ENCODE measurements at regions not wholly inside any gene's neighbourhood (a gene's known extent, or its start where the extent isn't known, plus 50 kb on each side); places are given as distances from the start of the nearest gene placed in this dataset.
"Not testable (repeated sequence)": the region's sequence is repeated elsewhere in the genome, so short reads cannot be mapped to it uniquely, and the experiment has no call there.

DNA sequence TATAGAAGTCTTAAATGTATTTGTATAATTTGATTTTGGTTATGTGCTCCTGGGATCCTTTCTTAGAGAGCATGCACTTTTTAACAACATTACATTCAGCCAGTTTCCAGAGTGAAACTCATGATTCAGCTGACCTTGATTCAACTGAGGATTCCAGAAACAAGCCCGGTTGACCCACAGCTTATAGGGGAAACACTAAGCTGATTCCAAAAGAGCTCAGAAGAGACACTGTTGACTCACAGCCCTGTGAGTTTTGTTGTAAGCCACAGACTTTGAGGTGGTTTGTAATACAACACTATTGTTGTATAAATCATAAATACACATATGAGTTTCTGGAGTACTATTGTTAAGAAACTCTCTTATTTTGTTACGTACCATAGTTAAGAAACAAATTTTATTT is 133.8 kb upstream of the MGAT4C start:
- Histone ChIP-seq H3K27ac (no peak overlapping the region), H3K9me3 (replicated peaks in 1 of 3) (no peaks in the 10 kb centered on the region), H3K27me3 (no peaks in the 10 kb centered on the region), H3K4me1 (replicated peaks in 1 of 2) (no peaks in the 10 kb centered on the region), H3K36me3 (replicated peaks in 1 of 2) (no peaks in the 10 kb centered on the region), H3K4me3 (no peak overlapping the region)
- intact Hi-C loops (cut with DNase I): no loop called here
- DNase-seq: peak in 1 of 7 donors; percentile 16
- TF ChIP-seq POLR2A (IDR thresholded peaks at IDR 0.05): no peak
- TF ChIP-seq CTCF (IDR thresholded peaks at IDR 0.05): no peak
- WGBS, 4 donors: 47 to 59% (median 54%) methylated on average over 2 of the region's 2 CpGs

DNA sequence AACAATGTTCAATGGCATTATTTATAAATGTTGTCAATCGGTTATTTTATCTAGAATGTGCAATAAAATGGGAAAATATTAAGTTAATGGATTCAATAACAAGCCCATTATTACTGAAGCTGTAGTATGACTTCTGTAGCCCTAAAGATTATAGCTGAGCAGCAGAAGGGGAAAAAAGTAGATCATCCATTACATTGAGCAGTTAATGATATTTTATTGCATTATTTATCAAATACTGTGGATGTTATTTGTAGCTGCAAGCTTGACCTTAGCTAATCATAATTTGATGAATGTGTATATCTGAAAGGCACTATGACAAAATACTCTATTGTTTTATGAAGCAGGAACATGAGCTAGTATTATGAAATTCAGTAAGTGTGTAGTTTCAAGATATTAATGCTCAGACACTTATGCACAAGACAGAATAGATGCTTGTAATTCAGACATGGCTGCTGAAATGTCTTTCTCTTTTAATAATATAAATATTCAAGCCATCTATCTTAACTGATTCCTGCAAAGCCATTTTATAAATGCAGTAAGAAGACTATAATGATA is 131.5 kb upstream of the MGAT4C start:
- Histone ChIP-seq H3K27me3 (no peaks in the 10 kb centered on the region), H3K36me3 (replicated peaks in 1 of 2) (no peaks in the 10 kb centered on the region), H3K4me1 (replicated peaks in 1 of 2) (no peaks in the 10 kb centered on the region), H3K9me3 (replicated peaks in 1 of 3) (no peaks in the 10 kb centered on the region), H3K27ac (no peak overlapping the region), H3K4me3 (no peak overlapping the region)
- DNase-seq: no peak
- intact Hi-C loops (cut with DNase I): no loop called here
- TF ChIP-seq CTCF (IDR thresholded peaks at IDR 0.05) (no peak), POLR2A (IDR thresholded peaks at IDR 0.05) (no peak)
- WGBS, 4 donors: 54 to 71% (median 61%) methylated on average over 1 of the region's 1 CpG

GRCh38 chr12:86383759-86384158 is 127.6 kb upstream of the MGAT4C start:
- intact Hi-C loops (cut with DNase I); H3K36me3 ChIP-seq (replicated peaks in 1 of 2); H3K27ac ChIP-seq; H3K9me3 ChIP-seq (replicated peaks in 1 of 3); H3K27me3 ChIP-seq; H3K4me3 ChIP-seq; DNase-seq; H3K4me1 ChIP-seq (replicated peaks in 1 of 2): not testable (repeated sequence)
- WGBS, 4 donors: 34 to 59% (median 43%) methylated on average over 3 of the region's 3 CpGs

GRCh38 chr12:86379337-86379736 is 123.1 kb upstream of the MGAT4C start:
- DNase-seq: no peak
- H3K9me3 ChIP-seq (replicated peaks in 1 of 3): peaks cover 0 to 4% (median 0%) of the 10 kb centered on the region in 3 donors
- H3K27ac ChIP-seq: no peak overlapping the region
- intact Hi-C loops (cut with DNase I): no loop called here
- WGBS, 4 donors: 42 to 55% (median 52%) methylated on average over 1 of the region's 1 CpG
- no peak for TF ChIP-seq CTCF (IDR thresholded peaks at IDR 0.05)
- no peak for TF ChIP-seq POLR2A (IDR thresholded peaks at IDR 0.05)
- H3K27me3 ChIP-seq: no peaks in the 10 kb centered on the region
- no peaks in the 10 kb centered on the region for H3K36me3 ChIP-seq (replicated peaks in 1 of 2)
- H3K4me1 ChIP-seq (replicated peaks in 1 of 2): no peaks in the 10 kb centered on the region
- no peak overlapping the region for H3K4me3 ChIP-seq

DNA sequence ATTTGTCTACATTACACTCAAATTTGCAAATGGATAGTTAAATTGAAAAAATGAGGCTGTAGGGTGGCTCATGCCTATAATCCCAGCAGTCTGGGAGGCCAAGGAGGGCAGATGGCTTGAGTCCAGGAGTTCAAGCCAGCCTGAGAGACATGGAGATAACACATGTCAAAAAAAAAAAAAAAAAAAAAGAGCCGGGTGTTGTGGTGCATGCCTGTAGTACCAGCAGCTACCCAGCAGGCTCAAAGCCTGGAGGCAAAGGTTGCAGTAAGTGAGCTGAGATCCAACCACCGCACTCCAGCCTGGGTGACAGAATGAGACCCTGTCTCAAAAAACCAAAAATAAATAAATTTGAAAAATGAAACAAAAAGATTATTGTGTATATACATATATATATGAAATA is 119.9 kb upstream of the MGAT4C start:
- TF ChIP-seq POLR2A (IDR thresholded peaks at IDR 0.05): no peak
- TF ChIP-seq CTCF (IDR thresholded peaks at IDR 0.05): no peak
- DNase-seq: no peak
- 46 to 59% (median 51%) methylated on average over 2 of the region's 2 CpGs for WGBS, 4 donors
- H3K27ac ChIP-seq: no peak overlapping the region
- H3K4me3 ChIP-seq: no peak overlapping the region
- H3K27me3 ChIP-seq: no peaks in the 10 kb centered on the region
- H3K36me3 ChIP-seq (replicated peaks in 1 of 2): no peaks in the 10 kb centered on the region
- H3K4me1 ChIP-seq (replicated peaks in 1 of 2): no peaks in the 10 kb centered on the region
- H3K9me3 ChIP-seq (replicated peaks in 1 of 3): peaks cover 0 to 4% (median 0%) of the 10 kb centered on the region in 3 donors
- intact Hi-C loops (cut with DNase I): no loop called here
